ENCODE measurements at regions not wholly inside any gene's neighbourhood (a gene's known extent, or its start where the extent isn't known, plus 50 kb on each side); places are given as distances from the start of the nearest gene placed in this dataset.

DNA sequence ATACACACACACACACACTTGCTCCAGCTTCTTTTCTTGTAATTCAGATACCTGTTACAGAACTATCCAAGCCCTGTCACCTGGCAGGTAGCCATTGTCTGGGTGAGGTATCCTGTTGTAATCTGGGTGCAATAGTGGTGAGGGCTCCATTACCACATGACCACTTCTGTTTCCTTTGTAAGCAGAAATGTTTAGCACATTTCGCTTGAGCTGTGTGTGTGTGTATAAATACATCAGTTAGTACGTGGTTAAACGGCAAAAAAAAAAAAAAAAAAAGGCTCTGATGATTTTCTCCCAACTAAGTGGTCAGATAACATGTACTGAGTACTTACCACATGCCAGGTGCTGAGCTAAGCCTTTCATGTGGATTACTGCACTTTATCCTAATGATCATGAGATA, 129.3 kb upstream of the SSTR1 start:
- no peak for TF ChIP-seq CTCF (IDR thresholded peaks at IDR 0.05)
- TF ChIP-seq POLR2A (IDR thresholded peaks at IDR 0.05): no peak

All from uterus (tissue), 2 donors.